Vagina (tissue), 2 donors: ENCODE measurements at regions not wholly inside any gene's neighbourhood (a gene's known extent, or its start where the extent isn't known, plus 50 kb on each side); places are given as distances from the start of the nearest gene placed in this dataset.

Experiments used
- DNase-seq, 2 donors: peaks; one replicate each; pipeline ENCODE4 v3.0.0-alpha.2; 2017; ENCODE audit errors: extremely low spot score in 2 of 2
- H3K27ac ChIP-seq: fragments of 200-600 bp; sonication (generic); one replicate; pipeline ENCODE4 v1.5.1; 2019
- H3K27me3 ChIP-seq: fragments of 200-600 bp; sonication (generic); one replicate; pipeline ENCODE4 v1.5.1; 2019
- H3K36me3 ChIP-seq, 2 donors: fragments of 200-600 bp; sonication (generic); one replicate each; pipeline ENCODE4 v1.5.1; 2017 to 2019
- H3K4me1 ChIP-seq: fragments of 200-600 bp; sonication (generic); one replicate; pipeline ENCODE4 v1.5.1; 2019
- H3K4me3 ChIP-seq, 2 donors: fragments of 200-600 bp; sonication (generic); 1 replicate in 1 of 2; 2 replicates in 1 of 2; pipeline ENCODE4 v1.5.1; 2016 to 2019
- H3K9me3 ChIP-seq: fragments of 200-600 bp; sonication (generic); one replicate; pipeline ENCODE4 v1.5.1; 2019
- POLR2A ChIP-seq, 2 donors: fragments of 450-650 bp; IDR thresholded peaks; one replicate each; pipeline ENCODE4 v1.6.1; 2017; ENCODE audit warnings: antibody characterized with exemption in 2 of 2, mild to moderate bottlenecking in 2 of 2, moderate library complexity in 2 of 2
- POLR2AphosphoS5 ChIP-seq, 2 donors: sonication (generic); formaldehyde crosslinking; IDR thresholded peaks; one replicate each; pipeline ENCODE4 v1.9.0; 2017; ENCODE audit warnings: antibody characterized with exemption in 2 of 2, mild to moderate bottlenecking in 2 of 2, low read depth in 1 of 2; ENCODE audit not compliant: insufficient read depth in 1 of 2
- intact Hi-C: fragments of 100-400 bp; cut with DNase I; formaldehyde crosslinking; loops from one replicate; pipeline ENCODE4 v1.15.1; 2023
- TF ChIP-seq, protein P1 (sequence below), 3 experiments: fragments of 450-650 bp in 2 of 3; fragments of 200-600 bp in 1 of 3; sonication (generic) in 1 of 3; IDR thresholded peaks; one replicate each; pipeline ENCODE4 v1.5.1; 2017 to 2019; ENCODE audit warnings: antibody characterized with exemption in 3 of 3, mild to moderate bottlenecking in 2 of 3, moderate library complexity in 2 of 3

DNA sequence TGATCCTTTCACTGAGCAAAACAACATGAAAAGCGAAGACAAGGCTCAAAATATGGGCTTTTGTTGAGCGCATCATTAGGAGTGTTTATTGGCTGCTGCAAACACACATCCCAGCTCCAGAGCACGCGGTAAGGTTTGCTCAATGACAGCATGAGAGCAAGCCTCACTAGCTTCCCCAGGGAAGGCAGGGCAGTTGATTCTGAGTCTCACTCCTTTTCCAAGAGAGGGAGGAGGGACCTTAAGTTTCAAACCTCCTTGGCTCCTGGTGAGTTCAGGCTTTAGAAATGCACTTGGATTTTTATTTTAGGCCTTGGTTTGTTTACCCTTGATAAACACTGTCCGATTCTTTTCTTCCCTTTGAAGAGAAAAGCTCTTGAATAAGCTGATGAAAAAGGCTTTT lies 69.1 kb upstream of the CACNA2D3 start:
- no peaks in the 10 kb centered on the region for H3K9me3 ChIP-seq
- intact Hi-C loops, result no loop called here
- no peaks in the 10 kb centered on the region for H3K36me3 ChIP-seq
- H3K27ac ChIP-seq, result no peak overlapping the region
- DNase-seq, result no peak
- TF ChIP-seq POLR2AphosphoS5 (IDR thresholded peaks at IDR 0.05; ENCODE audit: insufficient read depth in 1 of 2, low read depth in 1 of 2) (no peak), POLR2A (IDR thresholded peaks at IDR 0.05) (no peak)
- TF ChIP-seq, protein P1, sequence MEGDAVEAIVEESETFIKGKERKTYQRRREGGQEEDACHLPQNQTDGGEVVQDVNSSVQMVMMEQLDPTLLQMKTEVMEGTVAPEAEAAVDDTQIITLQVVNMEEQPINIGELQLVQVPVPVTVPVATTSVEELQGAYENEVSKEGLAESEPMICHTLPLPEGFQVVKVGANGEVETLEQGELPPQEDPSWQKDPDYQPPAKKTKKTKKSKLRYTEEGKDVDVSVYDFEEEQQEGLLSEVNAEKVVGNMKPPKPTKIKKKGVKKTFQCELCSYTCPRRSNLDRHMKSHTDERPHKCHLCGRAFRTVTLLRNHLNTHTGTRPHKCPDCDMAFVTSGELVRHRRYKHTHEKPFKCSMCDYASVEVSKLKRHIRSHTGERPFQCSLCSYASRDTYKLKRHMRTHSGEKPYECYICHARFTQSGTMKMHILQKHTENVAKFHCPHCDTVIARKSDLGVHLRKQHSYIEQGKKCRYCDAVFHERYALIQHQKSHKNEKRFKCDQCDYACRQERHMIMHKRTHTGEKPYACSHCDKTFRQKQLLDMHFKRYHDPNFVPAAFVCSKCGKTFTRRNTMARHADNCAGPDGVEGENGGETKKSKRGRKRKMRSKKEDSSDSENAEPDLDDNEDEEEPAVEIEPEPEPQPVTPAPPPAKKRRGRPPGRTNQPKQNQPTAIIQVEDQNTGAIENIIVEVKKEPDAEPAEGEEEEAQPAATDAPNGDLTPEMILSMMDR (IDR thresholded peaks at IDR 0.05), result no peak
- no peaks in the 10 kb centered on the region for H3K4me1 ChIP-seq
- no peak overlapping the region for H3K4me3 ChIP-seq
- no peaks in the 10 kb centered on the region for H3K27me3 ChIP-seq

DNA sequence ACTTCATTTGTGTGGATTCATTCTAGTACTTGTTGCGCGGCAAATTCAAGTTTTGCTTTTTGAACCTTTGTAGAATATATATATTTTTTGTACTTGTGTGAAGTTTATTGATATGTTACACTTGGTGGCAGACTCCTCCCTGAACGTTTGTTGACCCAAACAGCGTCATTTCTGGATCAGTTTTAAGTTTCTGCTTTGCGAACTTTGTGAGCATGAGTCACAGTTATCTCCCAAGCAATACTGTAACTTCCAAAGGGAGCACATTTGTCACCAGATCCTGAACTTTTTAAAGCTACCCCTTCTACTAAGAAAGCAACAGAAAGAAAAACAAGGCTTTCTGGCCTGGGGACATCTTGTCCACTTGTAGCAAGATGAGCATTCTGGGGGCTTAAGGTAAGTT lies 74.8 kb upstream of the CACNA2D3 start:
- H3K4me1 ChIP-seq, result peaks cover 4% of the 10 kb centered on the region

DNA sequence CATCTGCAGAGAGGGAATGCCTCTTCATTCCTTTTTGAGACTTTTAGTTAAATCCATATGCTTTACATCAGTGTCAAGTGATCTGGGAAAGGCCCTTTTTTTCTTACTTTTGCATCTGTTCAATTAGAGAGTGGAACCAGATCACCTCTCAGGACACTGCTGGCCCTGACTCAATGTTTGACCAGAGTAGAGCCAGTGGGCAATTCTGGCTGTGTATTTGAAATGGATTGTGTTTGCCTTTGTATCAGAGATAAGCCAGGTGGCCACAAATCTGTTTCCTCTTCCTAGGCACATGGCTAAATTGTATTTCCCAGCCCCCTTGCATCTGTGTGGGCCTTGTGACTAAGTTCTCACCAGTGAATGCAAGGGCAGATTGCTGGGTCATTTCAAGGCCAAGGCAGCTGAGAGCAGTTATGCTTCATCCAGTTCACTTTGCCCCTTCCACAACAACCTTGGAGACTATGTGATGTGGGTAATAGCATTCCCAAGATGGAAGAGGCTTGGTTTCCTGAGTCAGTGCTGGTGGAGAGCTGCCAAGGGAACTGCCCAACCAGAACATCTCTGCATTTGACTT lies 75.6 kb upstream of the CACNA2D3 start:
- H3K4me1 ChIP-seq, result peaks cover 4% of the 10 kb centered on the region
- no peaks in the 10 kb centered on the region for H3K27me3 ChIP-seq
- H3K4me3 ChIP-seq, result no peak overlapping the region
- H3K36me3 ChIP-seq, result no peaks in the 10 kb centered on the region
- H3K27ac ChIP-seq, result no peak overlapping the region
- DNase-seq, result no peak
- intact Hi-C loops, result no loop called here
- no peaks in the 10 kb centered on the region for H3K9me3 ChIP-seq
- TF ChIP-seq, protein P1 (IDR thresholded peaks at IDR 0.05), result no peak
- TF ChIP-seq POLR2AphosphoS5 (IDR thresholded peaks at IDR 0.05; ENCODE audit: insufficient read depth in 1 of 2, low read depth in 1 of 2) (no peak), POLR2A (IDR thresholded peaks at IDR 0.05) (no peak)

More for the DNA sequence above, 74.8 kb upstream of the CACNA2D3 start:
- TF ChIP-seq, protein P1 (IDR thresholded peaks at IDR 0.05), result no peak
- TF ChIP-seq POLR2A (IDR thresholded peaks at IDR 0.05), result no peak
- no peak for TF ChIP-seq POLR2AphosphoS5 (IDR thresholded peaks at IDR 0.05; ENCODE audit: insufficient read depth in 1 of 2, low read depth in 1 of 2)
- Histone ChIP-seq H3K36me3 (no peaks in the 10 kb centered on the region), H3K27me3 (no peaks in the 10 kb centered on the region), H3K9me3 (no peaks in the 10 kb centered on the region), H3K27ac (no peak overlapping the region), H3K4me3 (no peak overlapping the region)
- intact Hi-C loops, result no loop called here
- DNase-seq, result no peak

DNA sequence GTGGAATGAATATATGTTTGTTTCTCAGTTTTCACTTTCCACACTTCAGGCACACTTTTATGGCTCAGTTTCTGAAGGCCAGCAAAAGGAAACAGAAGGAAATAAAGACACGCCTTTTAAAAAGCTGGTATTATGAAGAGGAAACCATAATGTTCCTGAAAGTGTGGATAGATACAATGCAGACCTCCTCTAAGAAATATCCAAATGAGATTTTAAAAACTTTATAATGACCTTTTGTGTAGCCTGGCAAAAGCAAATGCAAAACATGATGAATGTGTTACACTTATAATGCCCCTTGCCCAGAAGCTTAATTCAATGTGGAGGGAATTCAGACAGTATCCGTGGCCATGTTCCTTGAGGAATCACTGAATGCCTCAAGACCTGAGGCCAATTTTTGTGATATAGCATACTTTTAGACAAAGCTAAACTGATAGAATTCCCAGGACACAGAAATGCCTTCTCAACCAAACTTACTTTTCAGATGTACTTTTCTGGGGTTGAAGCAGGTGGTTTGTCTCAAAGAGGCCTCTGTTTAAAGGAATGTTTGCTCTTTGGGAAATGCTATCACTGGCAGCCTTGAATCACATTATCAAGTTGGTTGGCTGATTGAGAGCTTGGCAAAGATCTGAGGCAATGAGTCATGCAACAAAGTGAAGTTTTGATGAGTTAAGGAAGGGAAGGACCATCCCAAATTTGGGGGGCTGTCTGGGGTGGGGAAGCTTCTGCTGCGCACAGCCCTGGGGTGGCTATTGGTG lies 77.1 kb upstream of the CACNA2D3 start:
- Histone ChIP-seq H3K4me3 (no peak overlapping the region), H3K27me3 (no peaks in the 10 kb centered on the region), H3K9me3 (no peaks in the 10 kb centered on the region), H3K4me1 (peaks cover 4% of the 10 kb centered on the region), H3K36me3 (no peaks in the 10 kb centered on the region), H3K27ac (no peak overlapping the region)
- intact Hi-C loops, result no loop called here
- no peak for DNase-seq
- TF ChIP-seq, protein P1 (IDR thresholded peaks at IDR 0.05), result no peak
- TF ChIP-seq POLR2AphosphoS5 (IDR thresholded peaks at IDR 0.05; ENCODE audit: insufficient read depth in 1 of 2, low read depth in 1 of 2) (no peak), POLR2A (IDR thresholded peaks at IDR 0.05) (no peak)

DNA sequence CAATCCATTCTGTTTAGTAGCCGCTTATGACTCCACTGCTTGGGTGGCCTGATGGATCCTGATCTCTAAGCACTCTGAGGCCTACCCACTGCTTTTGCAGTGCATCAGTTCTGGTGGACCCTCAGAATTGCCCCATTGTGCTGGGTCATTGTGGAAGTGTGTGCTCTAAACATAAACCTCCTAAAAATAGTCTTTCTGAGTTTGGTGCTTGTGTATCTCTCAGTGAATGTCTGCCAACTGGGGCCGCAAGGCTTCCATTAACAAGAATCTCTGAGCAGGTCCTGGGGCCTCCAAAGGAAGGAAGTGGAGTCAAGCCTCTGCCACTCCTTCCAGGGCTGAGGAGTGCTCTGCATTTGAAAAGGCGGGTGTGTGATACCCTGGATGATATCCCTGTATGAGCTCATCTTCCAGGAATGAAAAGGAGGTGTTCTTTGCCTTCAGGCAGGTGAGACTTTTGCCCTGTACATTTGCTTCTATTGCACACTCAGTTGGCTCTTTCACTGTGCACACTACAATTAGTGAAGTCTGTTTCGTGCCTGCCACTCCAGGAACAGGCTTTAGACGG lies 80.0 kb upstream of the CACNA2D3 start:
- H3K9me3 ChIP-seq, result no peaks in the 10 kb centered on the region
- no peak for DNase-seq
- no peaks in the 10 kb centered on the region for H3K27me3 ChIP-seq
- H3K4me1 ChIP-seq, result peaks cover 4% of the 10 kb centered on the region
- H3K36me3 ChIP-seq, result no peaks in the 10 kb centered on the region
- H3K27ac ChIP-seq, result no peak overlapping the region
- intact Hi-C loops, result no loop called here
- H3K4me3 ChIP-seq, result no peak overlapping the region
- TF ChIP-seq POLR2AphosphoS5 (IDR thresholded peaks at IDR 0.05; ENCODE audit: insufficient read depth in 1 of 2, low read depth in 1 of 2) (no peak), POLR2A (IDR thresholded peaks at IDR 0.05) (no peak)
- TF ChIP-seq, protein P1 (IDR thresholded peaks at IDR 0.05), result no peak
